ENCODE measurements at regions not wholly inside any gene's neighbourhood (a gene's known extent, or its start where the extent isn't known, plus 50 kb on each side); places are given as distances from the start of the nearest gene placed in this dataset.

- Histone ChIP-seq H3K27me3 (no peaks in the 10 kb centered on the region), H3K9me3 (no peaks in the 10 kb centered on the region), H3K4me3 (no peak overlapping the region), H3K27ac (no peak overlapping the region), H3K4me1 (no peaks in the 10 kb centered on the region), H3K36me3 (no peaks in the 10 kb centered on the region)
- 79 to 97% methylated on average over 3 of the region's 3 CpGs for WGBS, 2 donors
- TF ChIP-seq, protein P1, sequence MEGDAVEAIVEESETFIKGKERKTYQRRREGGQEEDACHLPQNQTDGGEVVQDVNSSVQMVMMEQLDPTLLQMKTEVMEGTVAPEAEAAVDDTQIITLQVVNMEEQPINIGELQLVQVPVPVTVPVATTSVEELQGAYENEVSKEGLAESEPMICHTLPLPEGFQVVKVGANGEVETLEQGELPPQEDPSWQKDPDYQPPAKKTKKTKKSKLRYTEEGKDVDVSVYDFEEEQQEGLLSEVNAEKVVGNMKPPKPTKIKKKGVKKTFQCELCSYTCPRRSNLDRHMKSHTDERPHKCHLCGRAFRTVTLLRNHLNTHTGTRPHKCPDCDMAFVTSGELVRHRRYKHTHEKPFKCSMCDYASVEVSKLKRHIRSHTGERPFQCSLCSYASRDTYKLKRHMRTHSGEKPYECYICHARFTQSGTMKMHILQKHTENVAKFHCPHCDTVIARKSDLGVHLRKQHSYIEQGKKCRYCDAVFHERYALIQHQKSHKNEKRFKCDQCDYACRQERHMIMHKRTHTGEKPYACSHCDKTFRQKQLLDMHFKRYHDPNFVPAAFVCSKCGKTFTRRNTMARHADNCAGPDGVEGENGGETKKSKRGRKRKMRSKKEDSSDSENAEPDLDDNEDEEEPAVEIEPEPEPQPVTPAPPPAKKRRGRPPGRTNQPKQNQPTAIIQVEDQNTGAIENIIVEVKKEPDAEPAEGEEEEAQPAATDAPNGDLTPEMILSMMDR (IDR thresholded peaks at IDR 0.05) = no peak
- TF ChIP-seq EP300 (IDR thresholded peaks at IDR 0.05) = no peak
- no peak for TF ChIP-seq POLR2A (IDR thresholded peaks at IDR 0.05)
- TF ChIP-seq POLR2AphosphoS5 (IDR thresholded peaks at IDR 0.05) = no peak
- ATAC-seq (ENCODE audit: low FRiP score in 2 of 2) (no peak), DNase-seq (no peak)
These were observed 1032.7 kb upstream of the TENM4 start for GRCh38 chr11:80473562-80473961.

DNA sequence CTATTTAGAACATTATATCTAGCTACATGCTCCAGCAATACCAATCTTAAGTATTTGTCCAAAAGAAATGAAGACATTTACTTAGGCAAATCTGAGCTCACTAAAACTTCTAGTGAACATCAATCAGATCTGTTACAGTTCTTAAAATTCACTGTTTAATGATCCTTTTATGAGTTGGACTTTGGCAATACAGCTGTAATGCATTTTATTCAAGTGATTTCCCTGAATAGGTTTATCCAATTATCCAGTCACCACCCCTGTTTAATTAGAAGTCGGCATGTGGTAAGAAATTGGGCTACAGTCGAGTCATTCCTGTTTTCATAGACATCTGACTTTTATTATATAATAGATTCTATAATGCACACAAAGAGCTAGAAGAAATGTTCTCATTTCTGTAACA, 1029.0 kb upstream of the TENM4 start:
- H3K27me3 ChIP-seq = no peaks in the 10 kb centered on the region
- no peak for DNase-seq
- H3K4me1 ChIP-seq = no peaks in the 10 kb centered on the region
- TF ChIP-seq, protein P1 (IDR thresholded peaks at IDR 0.05) = no peak
- no peak for TF ChIP-seq POLR2A (IDR thresholded peaks at IDR 0.05)
- TF ChIP-seq EP300 (IDR thresholded peaks at IDR 0.05) = no peak
- no peak for TF ChIP-seq POLR2AphosphoS5 (IDR thresholded peaks at IDR 0.05)
- H3K27ac ChIP-seq = no peak overlapping the region
- 67 to 76% methylated on average over 2 of the region's 2 CpGs for WGBS, 2 donors
- no peaks in the 10 kb centered on the region for H3K9me3 ChIP-seq
- no peaks in the 10 kb centered on the region for H3K36me3 ChIP-seq
- no peak for ATAC-seq (ENCODE audit: low FRiP score in 2 of 2)
- H3K4me3 ChIP-seq = no peak overlapping the region

DNA sequence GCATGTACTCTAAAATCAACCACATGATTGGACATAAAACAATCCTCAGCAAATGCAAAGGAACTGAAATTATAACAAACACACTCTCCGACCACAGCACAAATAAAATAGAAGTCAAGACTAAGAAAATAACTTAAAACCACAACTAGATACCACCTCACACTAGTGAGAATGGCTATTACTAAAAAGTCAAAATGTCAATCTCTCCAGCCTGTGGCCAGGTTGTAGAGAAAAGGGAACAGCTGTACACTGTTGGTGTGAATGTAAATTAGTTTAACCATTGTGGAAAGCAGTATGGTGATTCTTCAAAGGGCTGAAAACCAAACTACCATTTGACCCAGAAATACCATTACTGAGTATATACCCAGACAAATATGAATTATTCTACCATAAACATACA, 1025.7 kb upstream of the TENM4 start:
- ATAC-seq (ENCODE audit: low FRiP score in 2 of 2) = no peak
- Histone ChIP-seq H3K4me3 (no peak overlapping the region), H3K9me3 (peaks cover 0 to 7% (median 0%) of the 10 kb centered on the region in 4 donors), H3K27ac (no peak overlapping the region), H3K27me3 (no peaks in the 10 kb centered on the region), H3K36me3 (no peaks in the 10 kb centered on the region), H3K4me1 (no peaks in the 10 kb centered on the region)
- TF ChIP-seq EP300 (IDR thresholded peaks at IDR 0.05) (no peak), POLR2AphosphoS5 (IDR thresholded peaks at IDR 0.05) (no peak), POLR2A (IDR thresholded peaks at IDR 0.05) (no peak)
- TF ChIP-seq, protein P1 (IDR thresholded peaks at IDR 0.05) = no peak
- 93 to 97% methylated on average over 1 of the region's 1 CpG for WGBS, 2 donors
- no peak for DNase-seq

- 81 to 84% methylated on average over 3 of the region's 3 CpGs for WGBS, 2 donors
These were observed 1021.4 kb upstream of the TENM4 start for GRCh38 chr11:80462211-80462610.

DNA sequence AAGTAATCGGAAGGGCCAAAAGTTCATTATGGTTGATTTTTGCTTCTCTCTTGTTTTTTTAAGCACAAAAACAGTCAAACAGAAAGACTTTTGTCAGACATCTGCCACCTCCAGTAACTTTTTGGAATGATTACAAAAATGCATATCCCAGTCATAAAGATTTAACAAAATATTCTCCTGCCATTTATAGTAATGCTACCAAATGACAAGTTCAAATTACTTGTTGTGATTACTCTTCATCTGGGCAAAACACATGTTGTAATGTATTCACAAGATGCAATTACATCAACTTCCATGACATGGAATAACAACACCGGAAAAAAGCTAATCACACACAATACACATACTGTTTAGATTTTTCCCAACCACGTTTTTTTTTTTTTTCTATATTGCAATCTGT, 1017.5 kb upstream of the TENM4 start:
- Histone ChIP-seq H3K27ac (no peak overlapping the region), H3K4me3 (no peak overlapping the region), H3K27me3 (no peaks in the 10 kb centered on the region), H3K4me1 (no peaks in the 10 kb centered on the region), H3K9me3 (peaks cover 0 to 4% (median 0%) of the 10 kb centered on the region in 4 donors), H3K36me3 (no peaks in the 10 kb centered on the region)
- DNase-seq (no peak), ATAC-seq (ENCODE audit: low FRiP score in 2 of 2) (no peak)
- WGBS, 2 donors = 72 to 82% methylated on average over 3 of the region's 3 CpGs
- TF ChIP-seq, protein P1 (IDR thresholded peaks at IDR 0.05) = no peak
- TF ChIP-seq POLR2AphosphoS5 (IDR thresholded peaks at IDR 0.05) (no peak), EP300 (IDR thresholded peaks at IDR 0.05) (no peak), POLR2A (IDR thresholded peaks at IDR 0.05) (no peak)

More at GRCh38 chr11:80462211-80462610, 1021.4 kb upstream of the TENM4 start:
- no peak overlapping the region for H3K27ac ChIP-seq
- no peak overlapping the region for H3K4me3 ChIP-seq
- H3K9me3 ChIP-seq = peaks cover 0 to 7% (median 0%) of the 10 kb centered on the region in 4 donors
- H3K27me3 ChIP-seq = no peaks in the 10 kb centered on the region
- no peaks in the 10 kb centered on the region for H3K36me3 ChIP-seq
- no peak for ATAC-seq (ENCODE audit: low FRiP score in 2 of 2)
- no peak for DNase-seq
- TF ChIP-seq POLR2AphosphoS5 (IDR thresholded peaks at IDR 0.05) (no peak), POLR2A (IDR thresholded peaks at IDR 0.05) (no peak), EP300 (IDR thresholded peaks at IDR 0.05) (no peak)
- TF ChIP-seq, protein P1 (IDR thresholded peaks at IDR 0.05) = no peak
- H3K4me1 ChIP-seq = no peaks in the 10 kb centered on the region
